NCI-H2196 (cell line): ENCODE measurements at regions not wholly inside any gene's neighbourhood (a gene's known extent, or its start where the extent isn't known, plus 50 kb on each side); places are given as distances from the start of the nearest gene placed in this dataset.

Source experiments
- DNase-seq: peaks from one replicate; lab custom pipeline; 2025; ENCODE audit not compliant: unreplicated experiment; lab: John Stamatoyannopoulos, UW

DNA sequence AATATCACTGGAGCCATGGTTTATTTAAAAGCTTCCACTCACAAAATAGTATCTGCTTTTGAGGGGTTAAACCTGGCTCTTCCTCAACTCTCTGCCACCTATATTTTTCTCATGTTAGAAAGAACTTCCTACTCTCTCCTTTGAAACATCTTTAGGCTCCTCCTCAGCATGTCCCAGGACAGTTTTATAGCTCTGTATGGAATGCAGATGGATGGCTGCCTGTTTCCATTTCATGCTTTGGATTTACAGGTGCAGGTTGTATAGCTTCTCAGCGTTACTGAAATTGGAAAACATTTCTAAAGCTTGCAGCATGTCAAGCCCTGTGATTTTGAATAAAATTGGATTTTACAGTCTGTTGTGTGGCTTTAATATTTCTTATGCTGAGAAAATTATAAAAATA lies 314.0 kb downstream of the NDFIP2 start:
- no peak for DNase-seq

DNA sequence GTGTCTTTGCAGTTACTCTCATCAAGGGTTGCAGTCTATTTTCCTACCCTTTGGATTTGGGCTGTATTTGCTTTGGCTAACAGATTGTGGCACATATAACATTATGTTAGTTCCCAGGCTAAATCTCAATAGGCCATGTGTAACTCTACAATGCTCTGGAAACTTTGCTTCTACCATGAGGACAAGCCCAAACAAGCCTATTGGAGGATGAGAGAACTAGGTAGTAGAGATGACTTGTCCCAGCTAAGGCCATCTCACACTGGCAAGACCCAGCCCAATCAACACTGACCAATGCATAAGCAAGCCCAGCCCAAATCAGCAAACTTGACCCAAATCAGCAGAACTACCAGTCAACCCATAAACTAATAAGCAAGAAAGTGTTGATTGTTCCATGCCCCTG lies 311.8 kb downstream of the NDFIP2 start:
- no peak for DNase-seq

DNA sequence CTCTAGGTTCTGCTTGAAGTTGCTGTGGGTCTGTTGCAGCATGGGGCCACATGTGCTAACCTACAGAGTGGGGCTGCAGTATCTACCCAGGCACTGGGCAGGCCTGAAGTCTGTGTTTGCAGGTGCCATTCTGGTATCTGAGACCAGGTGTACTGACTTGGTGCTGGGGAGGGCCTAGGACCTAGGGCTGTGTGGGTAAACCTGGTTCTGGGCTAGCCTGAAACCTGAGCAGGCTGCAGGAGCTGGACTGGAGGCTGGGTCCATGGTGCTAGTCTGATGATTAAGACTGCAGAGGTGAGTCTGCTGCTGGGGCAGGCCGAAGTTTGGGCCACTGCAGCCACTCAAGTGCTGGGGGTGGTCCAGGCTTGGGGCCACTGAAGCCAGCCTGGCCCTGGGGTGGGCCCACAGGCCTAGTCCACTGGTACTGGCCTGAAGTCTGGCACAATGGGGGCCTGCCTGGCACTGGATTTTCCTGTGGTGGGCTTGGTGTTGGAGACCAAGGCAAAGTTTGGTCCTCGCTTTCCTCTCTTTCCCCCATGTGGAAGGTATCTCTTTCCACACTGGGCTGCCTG lies 310.6 kb downstream of the NDFIP2 start:
- DNase-seq = no peak

DNA sequence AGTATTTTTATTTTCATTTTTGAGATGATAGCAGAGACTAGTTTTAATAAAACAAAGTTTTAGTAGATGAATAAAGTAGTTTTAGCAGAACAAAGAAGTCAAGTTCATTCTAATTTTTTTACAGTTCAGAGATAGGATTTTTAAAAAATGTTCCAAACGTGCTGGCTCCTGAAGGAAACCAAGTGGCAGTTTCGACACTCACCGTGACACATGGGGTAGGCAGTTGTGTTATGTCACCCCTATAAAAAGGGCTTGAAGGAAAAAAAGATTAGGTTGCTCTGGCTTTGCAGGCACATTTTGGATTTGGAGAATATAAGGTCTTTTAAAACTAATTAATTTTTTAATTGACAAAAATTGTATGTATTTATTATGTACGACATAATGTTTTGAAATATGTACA lies 305.2 kb downstream of the NDFIP2 start:
- no peak for DNase-seq

DNA sequence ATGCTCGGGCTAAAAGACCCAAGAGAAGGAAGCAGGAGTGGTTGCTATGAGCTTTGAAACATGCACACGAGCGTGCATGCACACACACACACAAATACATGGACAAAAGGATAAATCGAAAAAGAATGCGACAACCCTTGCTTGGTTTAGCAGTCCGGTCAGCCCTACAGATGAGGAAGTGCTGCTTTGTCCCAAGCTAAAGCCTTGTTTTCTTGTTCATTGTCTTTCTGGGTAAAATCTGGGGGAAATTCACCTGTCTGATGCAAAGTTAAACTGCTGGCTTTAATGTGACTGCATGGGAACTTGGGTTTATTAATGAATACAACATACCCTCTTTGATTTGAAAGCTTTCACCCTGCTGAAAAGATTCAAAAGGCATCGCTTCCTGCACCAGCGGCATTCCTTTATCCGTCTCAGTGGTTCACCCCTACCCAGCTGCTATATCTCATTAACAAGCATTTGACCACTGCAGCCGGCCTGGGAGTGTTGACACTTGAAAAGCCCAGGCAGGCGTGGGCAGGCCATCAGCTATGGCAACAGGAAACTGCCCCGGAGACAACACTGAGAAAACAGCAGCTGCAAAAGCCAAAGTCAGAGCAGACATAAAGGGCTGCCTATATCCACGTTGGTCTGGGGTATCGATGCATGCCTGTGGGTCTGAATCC lies 301.7 kb downstream of the NDFIP2 start:
- peak; percentile 51 for DNase-seq

DNA sequence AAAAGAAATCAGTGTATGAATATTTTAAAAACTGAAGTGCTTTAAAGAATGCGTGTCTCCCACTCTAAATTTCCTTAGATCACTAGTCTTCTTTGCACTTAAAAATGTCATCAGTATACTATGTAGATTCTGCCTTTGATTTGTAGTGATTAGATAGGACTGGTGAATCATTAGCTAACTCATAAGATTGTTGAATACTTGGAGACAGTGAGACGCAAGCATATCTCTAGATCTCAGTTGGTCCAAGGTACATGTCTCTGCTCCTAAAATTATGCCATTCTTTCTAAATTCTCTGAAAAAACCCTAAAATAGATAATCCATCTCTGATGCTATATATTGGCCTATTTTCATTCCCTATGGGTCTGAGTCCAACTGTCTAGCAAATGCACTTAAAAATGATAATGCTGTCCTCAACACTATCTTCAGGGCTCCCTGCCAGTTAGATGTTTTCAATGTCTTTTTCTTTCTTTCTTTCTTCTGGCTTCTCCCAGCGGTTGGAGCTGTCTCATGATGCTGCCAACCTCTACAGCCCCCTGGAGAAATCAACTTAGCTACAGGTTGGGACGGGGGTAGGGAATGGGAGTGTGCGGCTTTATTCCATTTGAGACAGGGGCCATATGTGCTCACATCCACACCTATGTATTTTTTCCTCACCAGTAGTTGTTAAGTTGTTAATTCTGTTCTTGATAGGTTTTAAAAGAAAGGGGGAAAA lies 301.0 kb downstream of the NDFIP2 start:
- no peak for DNase-seq

DNA sequence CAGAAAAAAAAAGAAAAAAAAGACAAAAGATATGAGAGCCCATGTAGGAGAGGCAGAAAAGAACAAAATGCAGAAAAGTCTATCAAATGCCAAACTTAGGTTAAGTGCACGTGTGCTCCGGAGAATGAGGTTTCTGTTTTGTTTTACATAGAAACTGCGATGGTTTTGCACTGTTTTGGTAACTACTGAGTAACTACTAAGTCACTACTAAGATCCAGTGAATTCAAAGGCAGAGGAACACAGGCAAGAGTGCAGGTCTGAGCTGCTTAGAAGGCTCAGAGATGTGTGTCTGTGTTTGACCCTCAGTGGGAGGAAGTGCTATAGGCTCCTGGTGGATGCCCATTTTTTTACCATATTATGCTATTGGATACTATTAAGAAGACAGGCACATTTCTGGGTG lies 299.3 kb downstream of the NDFIP2 start:
- DNase-seq = no peak

DNA sequence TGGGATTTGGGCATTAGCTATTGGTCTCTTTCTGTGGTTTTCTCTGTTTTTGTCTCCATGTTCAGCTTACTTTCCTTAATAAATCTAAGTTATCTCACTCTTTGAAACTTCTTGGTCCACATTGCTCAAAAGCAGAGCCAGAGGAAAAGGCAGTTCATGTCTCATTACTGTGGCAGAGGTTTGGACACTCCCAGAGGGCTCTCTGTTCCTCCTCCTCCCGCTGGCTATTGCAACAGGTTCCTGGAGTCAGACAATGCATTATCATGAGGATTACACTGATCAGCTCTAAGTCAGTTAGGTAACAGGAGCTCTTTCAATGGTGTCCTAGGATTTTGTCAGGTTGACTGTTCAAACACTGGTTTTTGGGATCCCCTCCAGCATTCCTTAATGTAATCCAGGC lies 298.8 kb downstream of the NDFIP2 start:
- DNase-seq = no peak

DNA sequence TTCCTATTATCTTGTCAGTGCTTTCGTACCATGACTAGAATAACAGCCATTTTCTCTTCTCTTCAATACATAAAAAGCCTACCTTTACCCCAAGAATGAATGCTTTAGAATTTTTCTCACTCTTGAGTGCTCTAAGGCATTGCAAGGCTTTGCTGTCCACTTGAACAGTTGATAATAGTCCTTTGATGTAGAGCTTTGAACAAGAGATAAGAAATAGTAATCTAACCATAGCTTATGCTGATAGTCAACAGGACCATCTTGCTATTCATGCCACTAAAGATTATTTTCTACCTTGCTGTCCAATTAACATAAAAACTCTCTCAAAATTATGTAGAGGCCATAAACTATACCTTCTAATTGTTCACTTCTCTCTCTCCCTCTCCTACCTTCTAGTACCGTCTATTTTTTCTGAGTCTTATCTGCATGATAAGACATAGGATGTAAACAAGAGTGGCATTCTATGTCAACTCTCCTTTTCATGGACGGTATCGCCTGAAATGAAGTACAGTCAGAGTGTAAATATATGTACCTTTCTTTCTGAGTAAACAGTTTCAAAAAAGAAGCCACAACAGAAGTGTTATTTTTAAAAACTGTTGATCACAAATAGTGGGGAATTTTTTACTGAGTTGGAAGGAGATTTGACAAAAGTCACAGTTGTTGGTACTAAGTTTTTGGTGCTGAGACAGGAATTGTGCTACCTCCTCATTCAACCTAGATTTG lies 297.9 kb downstream of the NDFIP2 start:
- DNase-seq = no peak

DNA sequence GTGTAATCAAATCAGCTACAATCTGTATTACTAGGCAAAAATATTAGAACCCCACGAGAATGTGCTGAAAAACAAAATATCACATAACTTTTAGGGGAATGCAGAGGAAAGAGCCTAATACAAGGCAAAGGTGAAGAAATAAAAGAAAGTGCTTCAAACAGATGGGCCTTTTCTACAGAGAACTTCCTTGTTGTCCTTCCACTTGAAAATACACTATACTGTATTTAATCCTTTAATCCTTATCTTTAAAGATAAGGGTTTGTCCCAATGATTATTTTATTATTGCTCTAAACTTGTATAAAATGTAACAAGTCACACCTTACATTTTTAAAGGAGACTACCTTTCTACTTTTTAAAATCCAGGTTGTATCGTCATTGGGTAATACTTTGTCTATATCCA lies 296.5 kb downstream of the NDFIP2 start:
- DNase-seq = no peak

DNA sequence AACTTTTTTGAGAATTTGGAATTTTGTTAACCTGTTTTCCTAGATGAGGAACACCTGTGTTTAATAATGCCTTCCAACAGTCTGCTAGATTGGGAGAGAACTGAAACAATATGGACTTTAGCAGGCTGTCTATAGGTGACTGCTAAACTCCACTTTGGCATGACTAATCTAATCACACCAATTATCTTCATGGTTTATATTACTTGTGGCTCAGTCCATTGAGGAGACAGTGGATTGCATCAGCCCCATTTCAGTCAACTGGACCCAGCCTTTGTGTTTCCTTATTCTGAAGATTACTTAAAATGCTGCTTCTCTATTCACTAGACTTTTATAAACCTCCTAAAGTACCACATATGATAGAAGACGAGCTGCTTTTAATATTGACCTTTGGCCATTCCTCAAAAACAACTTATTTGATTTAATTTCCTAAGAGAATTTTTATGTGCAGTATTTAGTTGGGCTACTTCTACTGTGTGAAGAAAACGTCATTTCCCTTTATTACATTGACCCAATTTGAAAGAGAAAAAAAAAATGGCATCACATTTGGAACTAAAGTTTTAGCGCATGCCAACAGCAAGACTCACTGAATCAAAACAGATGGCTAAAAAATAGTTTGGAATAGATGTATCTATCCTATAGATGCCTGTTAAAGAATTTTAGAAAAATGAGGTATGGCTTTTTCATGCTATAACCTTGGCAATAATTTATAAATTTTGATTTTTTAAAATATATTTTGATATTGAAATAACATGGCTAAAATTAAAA lies 295.8 kb downstream of the NDFIP2 start:
- DNase-seq = no peak

DNA sequence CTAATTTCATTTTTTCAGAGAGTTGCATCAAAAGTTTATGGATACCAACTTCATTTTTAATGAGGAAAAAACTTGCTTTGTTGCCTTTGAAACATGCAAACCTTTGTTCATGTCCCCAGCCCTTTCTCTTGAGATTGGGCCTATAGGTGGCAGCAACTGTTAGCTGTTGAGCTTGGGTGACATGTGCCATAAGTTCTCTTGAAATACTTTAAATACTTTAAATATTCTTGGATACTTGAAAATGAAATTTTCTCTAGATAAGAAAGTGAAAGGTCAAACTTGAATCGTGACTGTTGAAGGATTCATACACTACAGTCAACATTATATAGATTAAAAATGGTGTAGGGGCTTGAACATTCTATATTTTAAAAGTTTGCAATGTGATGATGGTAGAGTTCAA lies 294.9 kb downstream of the NDFIP2 start:
- peak; percentile 1 for DNase-seq

DNA sequence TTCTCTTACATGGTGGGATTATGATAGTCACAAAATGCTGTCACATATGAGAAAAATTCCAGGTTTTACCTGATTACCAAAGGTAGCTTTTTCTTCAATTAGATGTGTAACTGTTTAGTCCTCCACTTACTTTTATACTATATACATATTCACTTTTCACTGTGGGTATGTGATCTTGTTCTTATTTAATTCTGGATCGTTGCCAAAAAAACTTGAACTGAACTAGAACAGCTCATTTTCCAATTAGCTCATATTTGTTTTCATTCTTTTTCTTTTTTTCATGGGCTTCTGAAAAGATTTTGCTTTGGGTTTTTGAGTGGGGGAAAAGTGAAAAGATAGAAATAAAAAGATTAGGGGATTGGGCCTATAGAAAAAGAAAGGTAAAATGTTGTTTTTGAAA lies 291.9 kb downstream of the NDFIP2 start:
- DNase-seq = no peak

DNA sequence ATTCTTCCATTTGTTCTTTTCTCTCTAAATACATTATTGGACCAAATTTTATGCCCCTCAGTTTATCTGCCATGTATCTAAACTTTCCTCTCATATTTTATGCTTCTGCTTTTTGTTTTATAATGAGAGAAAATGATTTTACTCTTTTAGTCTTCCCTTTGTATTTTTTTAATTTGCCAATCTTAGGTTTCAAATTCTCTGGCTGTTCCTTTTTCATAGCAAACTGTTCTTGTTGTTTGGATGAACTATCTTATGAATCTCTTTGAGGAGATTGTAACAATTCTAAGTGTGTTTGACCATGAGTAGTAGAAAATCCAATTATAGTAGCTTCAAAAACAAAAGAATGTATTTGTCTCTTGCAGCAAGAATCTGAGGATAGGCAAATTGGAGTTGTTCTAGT lies 290.5 kb downstream of the NDFIP2 start:
- DNase-seq = no peak

DNA sequence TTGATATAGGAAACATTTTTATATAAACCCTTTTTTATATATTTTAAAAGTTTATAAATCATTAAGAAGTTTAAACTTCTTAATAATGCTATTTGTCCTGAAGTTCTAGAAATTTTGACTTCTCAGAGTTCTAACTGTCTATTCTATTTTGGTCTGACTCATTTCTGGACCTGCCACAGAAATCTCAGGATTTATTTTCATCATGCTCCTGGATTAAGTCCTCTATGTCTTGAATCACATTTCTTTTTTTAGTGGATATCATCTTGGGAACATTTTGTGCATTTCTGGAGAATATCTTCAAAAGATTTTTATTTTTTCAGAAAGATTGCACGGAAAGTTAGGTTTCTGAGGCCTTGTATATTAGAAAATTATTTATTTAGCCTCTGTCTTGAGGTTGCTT lies 289.1 kb downstream of the NDFIP2 start:
- no peak for DNase-seq

DNA sequence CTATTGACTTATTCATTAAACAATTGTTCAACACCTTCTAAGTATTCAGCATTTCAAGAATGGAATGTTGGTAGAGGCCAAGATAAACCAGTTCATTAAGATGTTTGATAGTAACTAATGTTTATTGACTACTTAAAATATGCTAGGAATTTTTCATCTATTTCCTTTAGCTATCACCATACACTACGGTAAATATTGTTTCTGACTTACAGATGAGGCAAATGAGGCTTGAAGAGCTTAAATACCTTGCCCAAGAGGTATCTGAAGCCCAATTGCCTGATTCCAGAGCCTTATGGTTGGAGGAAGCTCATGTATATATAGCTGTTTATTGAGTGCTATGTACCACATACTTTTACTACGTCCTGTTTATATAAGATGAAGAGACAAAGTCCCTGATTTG lies 286.2 kb downstream of the NDFIP2 start:
- no peak for DNase-seq

DNA sequence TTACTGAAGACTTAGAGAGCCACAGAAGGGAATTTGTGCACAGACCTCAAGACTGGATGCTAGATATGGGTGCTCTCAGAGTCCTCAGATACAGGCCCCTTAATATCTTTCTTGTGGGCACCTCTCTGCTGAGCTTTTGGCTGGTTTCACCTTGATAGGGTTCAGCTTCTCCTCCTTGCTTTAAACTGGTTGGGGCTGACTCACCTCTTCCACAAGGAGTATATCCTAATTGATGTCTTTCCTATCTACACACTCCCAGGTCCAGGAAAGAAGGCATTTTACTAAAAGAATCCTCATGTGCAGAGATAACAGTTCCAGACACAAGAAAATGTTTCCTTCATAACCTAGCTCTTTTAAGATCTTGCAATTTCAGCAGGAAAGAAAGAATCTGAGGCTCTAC lies 284.4 kb downstream of the NDFIP2 start:
- DNase-seq = no peak

DNA sequence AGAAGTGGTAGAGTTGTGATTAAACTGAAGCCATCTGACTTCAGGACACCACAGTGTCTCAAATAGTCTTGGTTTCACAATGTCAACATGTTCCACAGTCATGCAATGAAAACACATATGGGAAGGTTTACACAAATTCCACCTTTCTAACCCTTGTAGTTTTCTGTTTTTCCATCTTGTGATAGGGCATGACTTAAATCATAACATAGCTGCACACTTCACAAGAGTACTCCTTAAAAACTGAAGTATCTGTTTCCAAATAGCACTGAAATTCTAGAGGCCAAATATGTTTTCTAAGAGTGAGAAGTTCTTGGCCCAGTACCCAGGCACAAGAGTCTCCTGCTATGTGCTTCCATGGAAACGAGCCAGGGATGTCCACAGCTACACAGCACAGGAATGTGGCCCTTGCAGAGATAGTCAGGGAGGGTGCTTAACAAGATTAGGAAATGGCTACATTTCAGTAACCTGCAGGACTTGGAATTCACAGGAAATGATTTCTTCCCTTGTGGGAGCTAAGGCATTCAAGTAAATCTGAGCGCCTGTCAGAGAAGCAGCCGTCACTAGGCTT lies 269.1 kb downstream of the NDFIP2 start:
- DNase-seq = peak; percentile 8

DNA sequence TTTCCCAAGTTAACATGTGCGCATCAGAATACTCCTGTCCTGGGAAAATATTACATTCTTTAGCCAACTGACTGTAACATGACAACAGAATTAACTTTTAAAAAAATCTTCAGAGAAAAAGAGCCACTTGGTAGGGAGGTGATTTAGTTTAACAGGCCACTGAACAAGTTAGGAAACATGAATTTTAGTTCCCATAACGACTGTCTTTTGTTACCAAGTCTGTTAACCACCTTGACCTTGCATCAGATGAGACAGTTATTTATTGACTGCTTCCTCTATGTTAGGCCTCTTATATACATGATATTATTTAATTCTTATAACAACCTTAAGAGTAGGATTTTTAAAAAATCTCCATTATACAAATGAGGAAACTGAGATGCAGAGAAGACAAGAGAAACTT lies 268.6 kb downstream of the NDFIP2 start:
- no peak for DNase-seq

DNA sequence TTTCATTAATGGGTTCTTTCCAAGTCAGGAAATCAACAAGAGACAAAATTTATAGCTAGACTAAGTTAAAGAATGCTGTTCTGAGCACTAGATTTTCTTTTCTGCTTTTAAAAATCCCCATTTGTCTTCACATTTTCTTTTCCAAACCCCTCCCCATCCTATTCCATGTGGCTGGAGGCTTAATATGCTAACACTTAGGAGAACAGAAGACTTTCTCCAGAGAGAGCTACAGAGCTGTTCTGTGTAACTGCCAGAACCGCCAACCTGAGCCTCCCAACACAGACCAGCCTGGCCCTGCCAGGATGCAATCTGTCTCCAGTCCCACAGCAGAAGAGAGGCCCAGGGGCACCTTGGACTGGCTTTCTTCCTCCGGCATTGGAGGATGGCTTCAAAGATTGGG lies 264.1 kb downstream of the NDFIP2 start:
- DNase-seq = no peak

DNA sequence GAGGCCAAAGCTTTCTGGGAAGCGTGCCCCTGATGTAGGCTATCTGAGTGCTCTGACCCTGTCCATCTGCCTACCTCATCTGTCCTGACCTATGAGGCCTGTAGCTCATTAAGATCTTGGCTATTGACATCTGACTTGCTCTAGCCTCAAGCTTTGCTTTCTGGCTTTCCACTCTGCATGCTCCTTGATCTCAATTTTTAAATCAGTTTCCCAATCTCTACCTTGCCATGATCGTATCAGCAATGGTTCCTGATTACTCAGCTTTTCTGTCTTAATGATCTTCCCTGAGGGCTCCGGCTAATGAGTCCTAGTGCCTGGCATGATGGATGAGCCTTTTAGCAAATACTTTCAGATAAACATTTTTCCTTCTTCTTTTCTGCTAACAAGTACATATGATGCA lies 262.0 kb downstream of the NDFIP2 start:
- DNase-seq = no peak
